HG03342 (cell line): ENCODE measurements at regions not wholly inside any gene's neighbourhood (a gene's known extent, or its start where the extent isn't known, plus 50 kb on each side); places are given as distances from the start of the nearest gene placed in this dataset.
"Not testable (repeated sequence)": the region's sequence is repeated elsewhere in the genome, so short reads cannot be mapped to it uniquely, and the experiment has no call there.

Experiments
- ATAC-seq: cut with Tn5 transposase; IDR thresholded peaks from one replicate; pipeline ENCODE4 v1.9.1; 2021; ENCODE audit warnings: mild to moderate bottlenecking, moderate library complexity; ENCODE audit not compliant: unreplicated experiment

- ATAC-seq = no peak
Observed at GRCh38 chr3:110430146-110430545, 641.5 kb upstream of the NECTIN3 start.

GRCh38 chr3:110436209-110436608, 635.4 kb upstream of the NECTIN3 start:
- ATAC-seq = no peak

- ATAC-seq = not testable (repeated sequence)
Observed at GRCh38 chr3:110440066-110440653, 631.5 kb upstream of the NECTIN3 start.

- no peak for ATAC-seq
Observed at GRCh38 chr3:110454066-110454465, 617.5 kb upstream of the NECTIN3 start.

- no peak for ATAC-seq
Observed at GRCh38 chr3:110456001-110456400, 615.6 kb upstream of the NECTIN3 start.

- ATAC-seq = no peak
Observed at GRCh38 chr3:110456438-110457138, 615.0 kb upstream of the NECTIN3 start.

- ATAC-seq = no peak
Observed at GRCh38 chr3:110457508-110457907, 614.1 kb upstream of the NECTIN3 start.

- ATAC-seq = no peak
Observed at GRCh38 chr3:110459021-110459420, 612.6 kb upstream of the NECTIN3 start.

- ATAC-seq = no peak
Observed at GRCh38 chr3:110470310-110470709, 601.3 kb upstream of the NECTIN3 start.

GRCh38 chr3:110473405-110473804, 598.2 kb upstream of the NECTIN3 start:
- no peak for ATAC-seq

GRCh38 chr3:110474397-110474796, 597.2 kb upstream of the NECTIN3 start:
- ATAC-seq = no peak

- no peak for ATAC-seq
Observed at GRCh38 chr3:110478377-110479054, 593.1 kb upstream of the NECTIN3 start.

GRCh38 chr3:110479731-110480130, 591.9 kb upstream of the NECTIN3 start:
- ATAC-seq = no peak

GRCh38 chr3:110485389-110485788, 586.2 kb upstream of the NECTIN3 start:
- no peak for ATAC-seq

- no peak for ATAC-seq
Observed at GRCh38 chr3:110487840-110488239, 583.8 kb upstream of the NECTIN3 start.

GRCh38 chr3:110491413-110491812, 580.2 kb upstream of the NECTIN3 start:
- no peak for ATAC-seq

GRCh38 chr3:110492876-110493275, 578.7 kb upstream of the NECTIN3 start:
- ATAC-seq = no peak

- no peak for ATAC-seq
Observed at GRCh38 chr3:110493438-110494092, 578.1 kb upstream of the NECTIN3 start.

GRCh38 chr3:110494093-110494490, 577.5 kb upstream of the NECTIN3 start:
- ATAC-seq = no peak

GRCh38 chr3:110494728-110495127, 576.9 kb upstream of the NECTIN3 start:
- ATAC-seq = no peak

GRCh38 chr3:110495201-110495927, 576.3 kb upstream of the NECTIN3 start:
- no peak for ATAC-seq
